Body of pancreas (tissue), 4 donors: ENCODE measurements at regions not wholly inside any gene's neighbourhood (a gene's known extent, or its start where the extent isn't known, plus 50 kb on each side); places are given as distances from the start of the nearest gene placed in this dataset. TPM values are rescaled to one million over a fixed set of nuclear protein-coding genes. Genes with fewer than 3 reads are reported as not detected.

Experiments
- ATAC-seq: fragments of 150-250 bp; one replicate; pipeline ENCODE4 v1.9.1; 2016
- DNase-seq, 4 donors: peaks; one replicate each; pipeline ENCODE4 v3.0.0-alpha.2; 2019
- H3K27ac ChIP-seq, 4 donors: fragments of 200-600 bp; sonication (generic); 1 replicate in 3 of 4; 2 replicates in 1 of 4; pipeline versions ENCODE4 v1.5.1 to v1.6.1; 2016 to 2019; ENCODE audit warnings: mild to moderate bottlenecking in 1 of 4, mixed read lengths in 1 of 4, moderate library complexity in 1 of 4
- H3K27me3 ChIP-seq, 2 donors: fragments of 200-600 bp; sonication (generic); one replicate each; pipeline ENCODE4 v1.6.0; 2016; ENCODE audit warnings: mild to moderate bottlenecking in 1 of 2
- H3K36me3 ChIP-seq, 2 donors: fragments of 200-600 bp; sonication (generic); replicated peaks in 1 of 2; 2 replicates each; pipeline ENCODE4 v1.5.1; 2016; ENCODE audit warnings: low read depth in 2 of 2; ENCODE audit not compliant: insufficient read depth in 1 of 2
- H3K4me1 ChIP-seq: fragments of 200-600 bp; sonication (generic); one replicate; pipeline ENCODE4 v1.6.0; 2016
- H3K4me3 ChIP-seq, 2 donors: fragments of 200-600 bp; sonication (generic); 1 replicate in 1 of 2; 2 replicates in 1 of 2; pipeline ENCODE4 v1.5.1; 2016 to 2019
- H3K9me3 ChIP-seq, 3 donors: fragments of 200-600 bp; sonication (generic); 1 replicate in 2 of 3; 2 replicates in 1 of 3; pipeline ENCODE4 v1.5.1; 2016
- CTCF ChIP-seq, 7 experiments: fragments of 450-650 bp in 4 of 7; fragments of 200-600 bp in 3 of 7; sonication (generic) in 3 of 7; IDR thresholded peaks; one replicate each; pipeline ENCODE4 v1.5.1; 2016 to 2019; ENCODE audit warnings: antibody characterized with exemption in 7 of 7
- POLR2A ChIP-seq, 3 donors: fragments of 450-650 bp; IDR thresholded peaks; one replicate each; pipeline ENCODE4 v1.6.1; 2016; ENCODE audit warnings: antibody characterized with exemption in 3 of 3, mild to moderate bottlenecking in 2 of 3
- WGBS, 2 donors: methylation state at CpG; one replicate each; pipeline ENCODE4 v1.1.5; 2017; 5-methylcytosine and 5-hydroxymethylcytosine counted together
- intact Hi-C: fragments of 100-400 bp; cut with DNase I; formaldehyde crosslinking; loops from one replicate; pipeline ENCODE4 v1.15.1; 2023
- small RNA-seq: library from RNA; depleted of rRNA; stranded (forward); fragments of <200 nt; gene quantifications from one replicate; pipeline ENCODE3, GENCODE V24; 2016

- WGBS, 2 donors = 75 to 80% methylated on average over 7 of the region's 7 CpGs
- H3K9me3 ChIP-seq = no peaks in the 10 kb centered on the region
Measured at GRCh38 chr6:11656491-11656890, 118.9 kb downstream of the TMEM170B start.

GRCh38 chr6:11659757-11660156 is 118.8 kb downstream of the ADTRP start:
- H3K4me3 ChIP-seq = no peak overlapping the region
- H3K36me3 ChIP-seq = no peaks in the 10 kb centered on the region
- no peak for DNase-seq
- no peak for TF ChIP-seq CTCF (IDR thresholded peaks at IDR 0.05)
- TF ChIP-seq POLR2A (IDR thresholded peaks at IDR 0.05) = no peak
- no peaks in the 10 kb centered on the region for H3K27me3 ChIP-seq
- no peak for ATAC-seq
- no peaks in the 10 kb centered on the region for H3K9me3 ChIP-seq
- WGBS, 2 donors = 63 to 72% methylated on average over 2 of the region's 2 CpGs
- H3K27ac ChIP-seq = no peak overlapping the region
- peaks cover 10% of the 10 kb centered on the region for H3K4me1 ChIP-seq
- intact Hi-C loops = loop anchor here (5.0 kb wide), 1 partner anchor 573 kb away; no protein-coding TSS in a partner anchor

More at GRCh38 chr6:11656491-11656890, 118.9 kb downstream of the TMEM170B start:
- H3K4me3 ChIP-seq = no peak overlapping the region
- intact Hi-C loops = loop anchor here (2.0 to 5.0 kb wide), 2 partner anchors 576 to 950 kb away; no protein-coding TSS in a partner anchor
- H3K36me3 ChIP-seq = no peaks in the 10 kb centered on the region
- no peak for TF ChIP-seq POLR2A (IDR thresholded peaks at IDR 0.05)
- no peak for TF ChIP-seq CTCF (IDR thresholded peaks at IDR 0.05)
- no peak overlapping the region for H3K27ac ChIP-seq
- DNase-seq = no peak
- H3K27me3 ChIP-seq = no peaks in the 10 kb centered on the region
- ATAC-seq = no peak
- peaks cover 10% of the 10 kb centered on the region for H3K4me1 ChIP-seq

- ATAC-seq = no peak
- no peak for TF ChIP-seq CTCF (IDR thresholded peaks at IDR 0.05)
- TF ChIP-seq POLR2A (IDR thresholded peaks at IDR 0.05) = no peak
- DNase-seq = no peak
- Histone ChIP-seq H3K9me3 (no peaks in the 10 kb centered on the region), H3K4me3 (no peak overlapping the region), H3K27ac (no peak overlapping the region), H3K27me3 (no peaks in the 10 kb centered on the region), H3K4me1 (no peaks in the 10 kb centered on the region), H3K36me3 (no peaks in the 10 kb centered on the region)
- intact Hi-C loops = no loop called here
- 85 to 88% methylated on average over 1 of the region's 1 CpG for WGBS, 2 donors
Measured at GRCh38 chr6:11662323-11662722, 116.3 kb downstream of the ADTRP start.

- ATAC-seq = no peak
- intact Hi-C loops = no loop called here
- Histone ChIP-seq H3K4me1 (no peaks in the 10 kb centered on the region), H3K27me3 (no peaks in the 10 kb centered on the region), H3K36me3 (no peaks in the 10 kb centered on the region), H3K27ac (no peak overlapping the region), H3K4me3 (no peak overlapping the region), H3K9me3 (no peaks in the 10 kb centered on the region)
- TF ChIP-seq CTCF (IDR thresholded peaks at IDR 0.05) = no peak
- TF ChIP-seq POLR2A (IDR thresholded peaks at IDR 0.05) = no peak
- no peak for DNase-seq
- WGBS, 2 donors = 73 to 80% methylated on average over 2 of the region's 2 CpGs
Measured at GRCh38 chr6:11663519-11663918, 115.1 kb downstream of the ADTRP start.

Small RNA genes in the stretch of these regions (small RNA-seq; reads per million reads assigned to genes)
- gene RF00017 = not detected
